SK-N-SH treated with all-trans-retinoic acid at 6 μM for 48 hours (cell line): ENCODE measurements at regions not wholly inside any gene's neighbourhood (a gene's known extent, or its start where the extent isn't known, plus 50 kb on each side); places are given as distances from the start of the nearest gene placed in this dataset.
A peak's percentile ranks its signal among the peaks of the same experiment; 100 is the strongest.

Source experiments
- ATAC-seq: fragments of 200-7000 bp; cut with Tn5 transposase; 3 replicates; pipeline ENCODE4 v1.9.1; 2020; ENCODE audit warnings: mild to moderate bottlenecking, moderate library complexity
- ARNTL ChIP-seq: fragments of 450-650 bp; formaldehyde crosslinking; IDR thresholded peaks from 2 replicates; pipeline ENCODE4 v1.5.0; 2020; ENCODE audit warnings: low read depth, mild to moderate bottlenecking, moderate library complexity, borderline replicate concordance
- BACH2 ChIP-seq: fragments of 250-450 bp; sonication (Bioruptor Pico); IDR thresholded peaks from 2 replicates; pipeline ENCODE4 v1.9.0; 2021; ENCODE audit warnings: mild to moderate bottlenecking, borderline replicate concordance
- CSDC2 ChIP-seq: fragments of 250-450 bp; sonication (Bioruptor Pico); IDR thresholded peaks from 2 replicates; pipeline ENCODE4 v1.5.0; 2020; ENCODE audit warnings: mild to moderate bottlenecking, moderate library complexity
- ESRRG ChIP-seq: fragments of 250-450 bp; sonication (Bioruptor Pico); IDR thresholded peaks from 2 replicates; pipeline ENCODE4 v1.6.1; 2021; ENCODE audit warnings: mild to moderate bottlenecking
- GLIS3 ChIP-seq: fragments of 250-450 bp; sonication (Bioruptor Pico); IDR thresholded peaks from 2 replicates; pipeline ENCODE4 v1.5.0; 2020; ENCODE audit warnings: mild to moderate bottlenecking, moderate library complexity
- ISL1 ChIP-seq: fragments of 250-450 bp; sonication (Bioruptor Pico); IDR thresholded peaks from 2 replicates; pipeline ENCODE4 v2.1.2; 2022; ENCODE audit warnings: mild to moderate bottlenecking, moderate library complexity
- OSR1 ChIP-seq: fragments of 250-450 bp; sonication (Bioruptor Pico); IDR thresholded peaks from 2 replicates; pipeline ENCODE4 v1.8.0; 2022; ENCODE audit warnings: moderate library complexity, mild to moderate bottlenecking, inconsistent platforms
- PPARA ChIP-seq: fragments of 250-450 bp; sonication (Bioruptor Pico); IDR thresholded peaks from 2 replicates; pipeline ENCODE4 v1.5.0; 2020; ENCODE audit warnings: mild to moderate bottlenecking, borderline replicate concordance
- RARB ChIP-seq: fragments of 250-450 bp; sonication (Bioruptor Pico); IDR thresholded peaks from 2 replicates; pipeline ENCODE4 v1.8.0; 2021; ENCODE audit warnings: mild to moderate bottlenecking, moderate library complexity
- SNAI2 ChIP-seq: fragments of 250-450 bp; sonication (Bioruptor Pico); IDR thresholded peaks from 2 replicates; pipeline ENCODE4 v1.5.0; 2020; ENCODE audit warnings: mild to moderate bottlenecking, moderate library complexity
- TCF4 ChIP-seq: fragments of 250-450 bp; sonication (Bioruptor Pico); IDR thresholded peaks from 2 replicates; pipeline ENCODE4 v1.8.0; 2021; ENCODE audit warnings: mild to moderate bottlenecking, moderate library complexity, borderline replicate concordance
- TOX ChIP-seq: fragments of 250-450 bp; sonication (Bioruptor Pico); IDR thresholded peaks from 2 replicates; pipeline ENCODE4 v1.8.0; 2021; ENCODE audit warnings: mild to moderate bottlenecking, moderate library complexity, borderline replicate concordance
- ZC3H10 ChIP-seq: fragments of 250-450 bp; sonication (Bioruptor Pico); IDR thresholded peaks from 2 replicates; pipeline ENCODE4 v1.5.1; 2021; ENCODE audit warnings: mild to moderate bottlenecking, moderate library complexity
- ZFP3 ChIP-seq: fragments of 250-450 bp; sonication (Bioruptor Pico); IDR thresholded peaks from 2 replicates; pipeline ENCODE4 v1.5.0; 2020; ENCODE audit warnings: mild to moderate bottlenecking, moderate library complexity
- ZFP30 ChIP-seq: fragments of 450-650 bp; formaldehyde crosslinking; IDR thresholded peaks from 2 replicates; pipeline ENCODE4 v1.5.0; 2022; ENCODE audit warnings: mild to moderate bottlenecking, moderate library complexity
- ZNF565 ChIP-seq: fragments of 450-650 bp; formaldehyde crosslinking; conservative IDR thresholded peaks from 2 replicates; pipeline ENCODE4 v1.5.0; 2020; ENCODE audit warnings: low read depth, mild to moderate bottlenecking, moderate library complexity
- ZNF70 ChIP-seq: fragments of 450-650 bp; formaldehyde crosslinking; IDR thresholded peaks from 2 replicates; pipeline ENCODE4 v1.5.0; 2020; ENCODE audit warnings: mild to moderate bottlenecking, moderate library complexity
- ZNF8 ChIP-seq: fragments of 450-650 bp; formaldehyde crosslinking; IDR thresholded peaks from 2 replicates; pipeline ENCODE4 v1.5.0; 2020; ENCODE audit warnings: mild to moderate bottlenecking, moderate library complexity
- TF ChIP-seq, protein P1 (sequence below): fragments of 250-450 bp; sonication (Bioruptor Pico); IDR thresholded peaks from 2 replicates; pipeline ENCODE4 v1.5.1; 2020; ENCODE audit warnings: low read depth, mild to moderate bottlenecking, moderate library complexity
- TF ChIP-seq, protein P2 (sequence below): fragments of 250-450 bp; sonication (Bioruptor Pico); IDR thresholded peaks from 2 replicates; pipeline ENCODE4 v1.5.0; 2020; ENCODE audit warnings: mild to moderate bottlenecking, moderate library complexity
- TF ChIP-seq, protein P3 (sequence below): fragments of 250-450 bp; sonication (Bioruptor Pico); IDR thresholded peaks from 2 replicates; pipeline ENCODE4 v1.8.0; 2020; ENCODE audit warnings: mild to moderate bottlenecking, moderate library complexity, borderline replicate concordance
- TF ChIP-seq, protein P4 (sequence below): fragments of 250-450 bp; sonication (Bioruptor Pico); IDR thresholded peaks from 2 replicates; pipeline ENCODE4 v1.8.0; 2021; ENCODE audit warnings: low read depth, mild to moderate bottlenecking, moderate library complexity, borderline replicate concordance

- no peak for ATAC-seq
- TF ChIP-seq BACH2 (CRISPR knock-in tag) (no peak), SNAI2 (CRISPR knock-in tag) (no peak), ZNF8 (no peak), ZNF565 (no peak), CSDC2 (no peak), ESRRG (CRISPR knock-in tag) (no peak), ISL1 (no peak), ZFP30 (CRISPR knock-in tag) (no peak), OSR1 (CRISPR knock-in tag) (no peak), TOX (CRISPR knock-in tag) (no peak)
- TF ChIP-seq, protein P1, sequence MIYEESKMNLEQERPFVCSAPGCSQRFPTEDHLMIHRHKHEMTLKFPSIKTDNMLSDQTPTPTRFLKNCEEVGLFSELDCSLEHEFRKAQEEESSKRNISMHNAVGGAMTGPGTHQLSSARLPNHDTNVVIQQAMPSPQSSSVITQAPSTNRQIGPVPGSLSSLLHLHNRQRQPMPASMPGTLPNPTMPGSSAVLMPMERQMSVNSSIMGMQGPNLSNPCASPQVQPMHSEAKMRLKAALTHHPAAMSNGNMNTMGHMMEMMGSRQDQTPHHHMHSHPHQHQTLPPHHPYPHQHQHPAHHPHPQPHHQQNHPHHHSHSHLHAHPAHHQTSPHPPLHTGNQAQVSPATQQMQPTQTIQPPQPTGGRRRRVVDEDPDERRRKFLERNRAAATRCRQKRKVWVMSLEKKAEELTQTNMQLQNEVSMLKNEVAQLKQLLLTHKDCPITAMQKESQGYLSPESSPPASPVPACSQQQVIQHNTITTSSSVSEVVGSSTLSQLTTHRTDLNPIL: no peak
- TF ChIP-seq, protein P2, sequence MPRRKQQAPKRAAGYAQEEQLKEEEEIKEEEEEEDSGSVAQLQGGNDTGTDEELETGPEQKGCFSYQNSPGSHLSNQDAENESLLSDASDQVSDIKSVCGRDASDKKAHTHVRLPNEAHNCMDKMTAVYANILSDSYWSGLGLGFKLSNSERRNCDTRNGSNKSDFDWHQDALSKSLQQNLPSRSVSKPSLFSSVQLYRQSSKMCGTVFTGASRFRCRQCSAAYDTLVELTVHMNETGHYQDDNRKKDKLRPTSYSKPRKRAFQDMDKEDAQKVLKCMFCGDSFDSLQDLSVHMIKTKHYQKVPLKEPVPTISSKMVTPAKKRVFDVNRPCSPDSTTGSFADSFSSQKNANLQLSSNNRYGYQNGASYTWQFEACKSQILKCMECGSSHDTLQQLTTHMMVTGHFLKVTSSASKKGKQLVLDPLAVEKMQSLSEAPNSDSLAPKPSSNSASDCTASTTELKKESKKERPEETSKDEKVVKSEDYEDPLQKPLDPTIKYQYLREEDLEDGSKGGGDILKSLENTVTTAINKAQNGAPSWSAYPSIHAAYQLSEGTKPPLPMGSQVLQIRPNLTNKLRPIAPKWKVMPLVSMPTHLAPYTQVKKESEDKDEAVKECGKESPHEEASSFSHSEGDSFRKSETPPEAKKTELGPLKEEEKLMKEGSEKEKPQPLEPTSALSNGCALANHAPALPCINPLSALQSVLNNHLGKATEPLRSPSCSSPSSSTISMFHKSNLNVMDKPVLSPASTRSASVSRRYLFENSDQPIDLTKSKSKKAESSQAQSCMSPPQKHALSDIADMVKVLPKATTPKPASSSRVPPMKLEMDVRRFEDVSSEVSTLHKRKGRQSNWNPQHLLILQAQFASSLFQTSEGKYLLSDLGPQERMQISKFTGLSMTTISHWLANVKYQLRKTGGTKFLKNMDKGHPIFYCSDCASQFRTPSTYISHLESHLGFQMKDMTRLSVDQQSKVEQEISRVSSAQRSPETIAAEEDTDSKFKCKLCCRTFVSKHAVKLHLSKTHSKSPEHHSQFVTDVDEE (CRISPR knock-in tag): no peak
Measured at GRCh38 chr15:61644550-61644949, 415.4 kb upstream of the RORA start.

DNA sequence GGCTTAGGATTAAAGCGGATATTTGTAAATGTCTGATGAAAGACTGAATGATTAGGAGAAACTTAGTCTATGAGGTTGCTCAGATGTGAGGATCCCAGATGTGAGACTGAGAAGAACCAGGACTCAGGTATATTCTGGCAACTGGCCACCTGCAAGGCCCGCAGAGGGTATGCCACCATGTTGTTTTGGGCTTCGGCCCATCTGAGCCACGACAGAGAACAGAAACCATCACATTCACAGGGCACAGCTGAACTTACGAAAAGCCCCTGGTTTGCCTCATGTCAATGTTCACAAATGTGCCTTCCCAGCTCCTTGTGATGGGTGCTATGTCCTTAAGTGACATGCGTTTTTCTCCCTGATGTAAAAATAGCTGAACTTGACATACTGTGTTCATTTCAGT, 412.5 kb upstream of the RORA start:
- TF ChIP-seq, protein P3, sequence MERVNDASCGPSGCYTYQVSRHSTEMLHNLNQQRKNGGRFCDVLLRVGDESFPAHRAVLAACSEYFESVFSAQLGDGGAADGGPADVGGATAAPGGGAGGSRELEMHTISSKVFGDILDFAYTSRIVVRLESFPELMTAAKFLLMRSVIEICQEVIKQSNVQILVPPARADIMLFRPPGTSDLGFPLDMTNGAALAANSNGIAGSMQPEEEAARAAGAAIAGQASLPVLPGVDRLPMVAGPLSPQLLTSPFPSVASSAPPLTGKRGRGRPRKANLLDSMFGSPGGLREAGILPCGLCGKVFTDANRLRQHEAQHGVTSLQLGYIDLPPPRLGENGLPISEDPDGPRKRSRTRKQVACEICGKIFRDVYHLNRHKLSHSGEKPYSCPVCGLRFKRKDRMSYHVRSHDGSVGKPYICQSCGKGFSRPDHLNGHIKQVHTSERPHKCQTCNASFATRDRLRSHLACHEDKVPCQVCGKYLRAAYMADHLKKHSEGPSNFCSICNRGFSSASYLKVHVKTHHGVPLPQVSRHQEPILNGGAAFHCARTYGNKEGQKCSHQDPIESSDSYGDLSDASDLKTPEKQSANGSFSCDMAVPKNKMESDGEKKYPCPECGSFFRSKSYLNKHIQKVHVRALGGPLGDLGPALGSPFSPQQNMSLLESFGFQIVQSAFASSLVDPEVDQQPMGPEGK (CRISPR knock-in tag): no peak
- TF ChIP-seq CSDC2 (no peak), ISL1 (no peak), TCF4 (CRISPR knock-in tag) (no peak)
- no peak for ATAC-seq

DNA sequence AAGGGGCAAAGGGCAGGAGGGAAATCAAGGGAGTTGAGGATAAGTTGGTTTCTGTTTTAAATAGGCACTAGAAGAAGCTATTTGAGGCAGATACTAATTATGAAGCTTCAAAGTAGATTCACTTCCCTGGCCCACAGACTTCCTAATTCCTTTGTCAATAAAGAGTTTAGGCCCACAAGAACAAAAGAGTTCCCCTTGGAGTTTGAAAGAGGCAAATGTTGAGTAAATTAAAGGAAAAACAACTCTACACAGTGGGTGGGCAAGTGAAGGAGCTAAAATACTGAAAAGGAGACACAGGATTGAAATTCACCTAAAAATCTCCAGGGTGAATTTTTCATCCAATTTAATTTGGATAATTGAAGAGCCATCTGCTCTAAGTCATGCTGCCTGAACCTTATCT, 411.7 kb upstream of the RORA start:
- ATAC-seq: no peak
- TF ChIP-seq ISL1 (0 out of 2 replicates have a peak, but pooled peaks have one; percentile 13), GLIS3 (CRISPR knock-in tag) (no peak), ZNF70 (CRISPR knock-in tag) (no peak), TCF4 (CRISPR knock-in tag) (0 out of 2 replicates have a peak, but pooled peaks have one; percentile 34)

GRCh38 chr15:61639491-61639890, 410.4 kb upstream of the RORA start:
- TF ChIP-seq ZC3H10 (no peak), ZNF565 (no peak)
- ATAC-seq: no peak

DNA sequence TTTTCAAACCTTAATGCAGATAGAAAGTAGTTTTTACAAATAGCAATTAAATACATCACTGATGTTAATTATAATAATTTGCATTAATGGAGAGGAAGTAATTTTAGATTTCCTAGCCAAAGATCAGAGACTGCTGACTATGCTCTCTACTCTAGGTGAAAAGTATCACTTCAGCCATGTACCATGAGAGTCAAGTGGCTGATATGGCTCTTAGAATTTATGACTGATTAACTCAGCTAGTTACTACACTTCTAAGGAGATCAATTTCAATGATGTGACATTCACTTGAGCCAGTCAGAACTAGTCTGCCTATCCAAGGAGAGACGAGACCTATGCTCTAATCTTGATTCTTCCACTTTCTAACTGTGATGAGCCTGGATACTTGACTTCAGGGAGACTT, 405.7 kb upstream of the RORA start:
- ATAC-seq: no peak
- TF ChIP-seq ISL1: no peak
- TF ChIP-seq ARNTL (CRISPR knock-in tag): no peak
- no peak for TF ChIP-seq ZFP3
- no peak for TF ChIP-seq PPARA (CRISPR knock-in tag)
- TF ChIP-seq, protein P2 (CRISPR knock-in tag): no peak
- no peak for TF ChIP-seq ZFP30 (CRISPR knock-in tag)
- TF ChIP-seq SNAI2 (CRISPR knock-in tag): no peak
- TF ChIP-seq ZNF565: no peak
- no peak for TF ChIP-seq OSR1 (CRISPR knock-in tag)
- TF ChIP-seq RARB (CRISPR knock-in tag): no peak
- no peak for TF ChIP-seq ZNF70 (CRISPR knock-in tag)
- no peak for TF ChIP-seq ESRRG (CRISPR knock-in tag)
- no peak for TF ChIP-seq BACH2 (CRISPR knock-in tag)
- TF ChIP-seq CSDC2: no peak
- no peak for TF ChIP-seq GLIS3 (CRISPR knock-in tag)
- TF ChIP-seq, protein P4, sequence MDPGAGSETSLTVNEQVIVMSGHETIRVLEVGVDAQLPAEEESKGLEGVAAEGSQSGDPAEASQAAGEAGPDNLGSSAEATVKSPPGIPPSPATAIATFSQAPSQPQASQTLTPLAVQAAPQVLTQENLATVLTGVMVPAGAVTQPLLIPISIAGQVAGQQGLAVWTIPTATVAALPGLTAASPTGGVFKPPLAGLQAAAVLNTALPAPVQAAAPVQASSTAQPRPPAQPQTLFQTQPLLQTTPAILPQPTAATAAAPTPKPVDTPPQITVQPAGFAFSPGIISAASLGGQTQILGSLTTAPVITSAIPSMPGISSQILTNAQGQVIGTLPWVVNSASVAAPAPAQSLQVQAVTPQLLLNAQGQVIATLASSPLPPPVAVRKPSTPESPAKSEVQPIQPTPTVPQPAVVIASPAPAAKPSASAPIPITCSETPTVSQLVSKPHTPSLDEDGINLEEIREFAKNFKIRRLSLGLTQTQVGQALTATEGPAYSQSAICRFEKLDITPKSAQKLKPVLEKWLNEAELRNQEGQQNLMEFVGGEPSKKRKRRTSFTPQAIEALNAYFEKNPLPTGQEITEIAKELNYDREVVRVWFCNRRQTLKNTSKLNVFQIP (CRISPR knock-in tag): no peak
- TF ChIP-seq ZNF8: no peak
- no peak for TF ChIP-seq ZC3H10
- TF ChIP-seq, protein P3 (CRISPR knock-in tag): no peak
